HG03064 (cell line): ENCODE measurements at regions not wholly inside any gene's neighbourhood (a gene's known extent, or its start where the extent isn't known, plus 50 kb on each side); places are given as distances from the start of the nearest gene placed in this dataset.
"Not testable (repeated sequence)": the region's sequence is repeated elsewhere in the genome, so short reads cannot be mapped to it uniquely, and the experiment has no call there.

Experiments
- ATAC-seq: cut with Tn5 transposase; IDR thresholded peaks from one replicate; pipeline ENCODE4 v1.9.1; 2021; ENCODE audit warnings: low read depth; ENCODE audit not compliant: unreplicated experiment

- no peak for ATAC-seq
Measured at GRCh38 chr14:84234281-84234680, 1295.7 kb upstream of the FLRT2 start.

- no peak for ATAC-seq
Measured at GRCh38 chr14:84236290-84236689, 1293.7 kb upstream of the FLRT2 start.

- no peak for ATAC-seq
Measured at GRCh38 chr14:84237881-84238280, 1292.1 kb upstream of the FLRT2 start.

GRCh38 chr14:84247693-84248092, 1282.3 kb upstream of the FLRT2 start:
- ATAC-seq, result no peak

GRCh38 chr14:84250893-84251292, 1279.1 kb upstream of the FLRT2 start:
- no peak for ATAC-seq

- ATAC-seq, result no peak
Measured at GRCh38 chr14:84251411-84252115, 1278.4 kb upstream of the FLRT2 start.

GRCh38 chr14:84252706-84253105, 1277.2 kb upstream of the FLRT2 start:
- no peak for ATAC-seq

GRCh38 chr14:84253326-84253725, 1276.6 kb upstream of the FLRT2 start:
- ATAC-seq, result no peak

GRCh38 chr14:84254290-84254689, 1275.7 kb upstream of the FLRT2 start:
- no peak for ATAC-seq

GRCh38 chr14:84262932-84263331, 1267.0 kb upstream of the FLRT2 start:
- no peak for ATAC-seq

- ATAC-seq, result no peak
Measured at GRCh38 chr14:84272290-84272721, 1257.6 kb upstream of the FLRT2 start.

- no peak for ATAC-seq
Measured at GRCh38 chr14:84273181-84273580, 1256.8 kb upstream of the FLRT2 start.

- ATAC-seq, result no peak
Measured at GRCh38 chr14:84282618-84283017, 1247.3 kb upstream of the FLRT2 start.

GRCh38 chr14:84288781-84289180, 1241.2 kb upstream of the FLRT2 start:
- ATAC-seq, result no peak

GRCh38 chr14:84298663-84299195, 1231.2 kb upstream of the FLRT2 start:
- ATAC-seq, result no peak

GRCh38 chr14:84303140-84303539, 1226.8 kb upstream of the FLRT2 start:
- ATAC-seq, result no peak

- no peak for ATAC-seq
Measured at GRCh38 chr14:84312551-84312950, 1217.4 kb upstream of the FLRT2 start.

GRCh38 chr14:84323450-84323849, 1206.5 kb upstream of the FLRT2 start:
- no peak for ATAC-seq

- no peak for ATAC-seq
Measured at GRCh38 chr14:84323978-84324377, 1206.0 kb upstream of the FLRT2 start.

- no peak for ATAC-seq
Measured at GRCh38 chr14:84336433-84336832, 1193.5 kb upstream of the FLRT2 start.

- ATAC-seq, result no peak
Measured at GRCh38 chr14:84340938-84341337, 1189.0 kb upstream of the FLRT2 start.

- not testable (repeated sequence) for ATAC-seq
Measured at GRCh38 chr14:84341867-84342266, 1188.1 kb upstream of the FLRT2 start.
